ENCODE measurements at regions not wholly inside any gene's neighbourhood (a gene's known extent, or its start where the extent isn't known, plus 50 kb on each side); places are given as distances from the start of the nearest gene placed in this dataset.

GRCh38 chr11:62026739-62027370 is 59.4 kb upstream of the FTH1 start:
- DNase-seq, result no peak

- DNase-seq, result peak; percentile 65
Observed at GRCh38 chr11:62025487-62026105, 58.2 kb upstream of the FTH1 start.

DNA sequence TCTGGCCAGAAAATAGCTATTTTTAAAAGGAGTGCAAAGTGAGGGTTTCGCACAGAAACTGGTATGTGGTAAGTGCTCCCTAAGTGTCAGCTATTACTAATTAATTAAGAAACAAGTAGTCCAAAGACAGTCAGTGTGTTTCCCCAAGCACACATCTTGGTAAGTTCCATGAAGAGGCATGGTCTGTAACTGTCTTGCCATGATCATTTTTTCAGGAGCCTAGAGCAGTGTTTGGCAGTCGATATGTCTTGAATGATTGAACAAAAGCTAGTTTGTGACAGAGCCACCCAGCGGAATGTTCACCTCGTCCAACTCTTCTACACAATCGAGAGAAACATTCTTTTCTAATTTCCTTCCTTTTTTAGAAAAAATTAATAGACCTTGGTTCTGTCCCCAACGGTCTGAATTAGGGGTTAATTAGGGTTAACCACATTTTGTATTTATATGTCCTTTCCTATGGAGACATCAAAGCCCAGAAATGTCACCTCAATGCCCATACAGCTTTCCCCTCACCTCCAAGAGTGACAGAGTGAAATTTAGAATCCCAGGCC is 57.6 kb upstream of the FTH1 start:
- DNase-seq, result no peak

- no peak for DNase-seq
Observed at GRCh38 chr11:62022211-62022610, 54.8 kb upstream of the FTH1 start.

DNA sequence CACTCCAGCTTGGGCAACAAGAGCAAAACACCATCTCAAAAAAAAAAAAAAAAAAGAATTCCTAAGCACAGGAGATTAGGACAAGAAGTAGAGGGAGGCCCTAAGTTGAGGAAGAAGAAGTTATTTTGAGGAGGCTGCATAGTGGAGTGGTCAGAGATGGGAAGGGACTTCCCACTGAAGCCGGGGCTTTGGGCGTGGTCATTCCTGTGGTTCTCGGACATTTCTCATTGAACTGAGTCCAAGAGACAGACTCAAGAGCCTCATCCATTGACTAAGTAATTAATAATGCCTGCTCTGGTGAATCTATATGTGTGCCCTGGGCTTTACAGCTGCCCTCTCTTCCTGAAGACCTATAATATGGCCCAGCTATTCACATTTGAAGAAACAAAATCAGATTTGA is 53.2 kb upstream of the FTH1 start:
- DNase-seq, result no peak

- no peak for DNase-seq
Observed at GRCh38 chr11:62018981-62019664, 51.7 kb upstream of the FTH1 start.

DNA sequence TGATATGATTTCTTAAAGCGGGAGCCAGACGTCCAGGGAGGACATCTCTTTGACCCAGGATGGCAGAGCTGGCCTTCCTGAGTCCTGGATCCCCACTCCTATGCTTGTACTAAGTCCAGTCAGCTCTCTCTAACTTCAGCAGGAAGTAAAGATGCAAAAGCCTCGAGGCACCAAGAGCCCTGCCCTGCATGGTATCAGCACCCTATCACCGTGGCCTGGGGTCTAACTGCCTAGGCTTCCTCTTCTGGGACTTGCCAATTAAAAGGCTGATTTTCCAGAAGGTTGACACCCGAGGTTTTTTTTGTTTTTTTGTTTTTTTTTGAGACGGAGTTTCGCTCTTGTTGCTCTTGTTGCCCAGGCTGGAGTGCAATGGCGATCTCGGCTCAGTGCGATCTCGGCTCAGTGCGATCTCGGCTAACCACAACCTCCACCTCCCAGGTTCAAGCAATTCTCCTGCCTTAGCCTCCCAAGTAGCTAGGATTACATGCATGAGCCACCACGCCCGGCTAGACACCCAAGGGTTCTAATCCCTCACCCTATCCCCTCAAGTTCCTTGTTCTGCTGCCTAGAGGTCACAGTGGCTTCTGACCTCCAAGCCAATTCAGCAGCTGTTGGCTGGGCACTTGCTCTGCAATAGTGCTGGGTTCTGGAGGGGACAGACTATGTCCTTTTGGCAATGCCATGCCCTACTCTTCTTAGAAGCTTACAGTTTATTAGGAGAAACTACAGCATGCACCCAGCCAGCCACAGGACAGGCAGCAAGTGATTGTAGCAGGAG is 50.6 kb upstream of the FTH1 start:
- DNase-seq, result no peak

All from activated CD4-positive, alpha-beta T cell treated with anti-CD3 and anti-CD28 coated beads for 48 hours (primary cell).